ENCODE measurements at regions not wholly inside any gene's neighbourhood (a gene's known extent, or its start where the extent isn't known, plus 50 kb on each side); places are given as distances from the start of the nearest gene placed in this dataset.
"Not testable (repeated sequence)": the region's sequence is repeated elsewhere in the genome, so short reads cannot be mapped to it uniquely, and the experiment has no call there.

- Histone ChIP-seq H3K4me1 (ENCODE audit: insufficient read depth, insufficient read length) (peaks cover 9% of the 10 kb centered on the region), H3K9me3 (ENCODE audit: insufficient read depth, low read length) (0 out of 2 replicates have a peak, but pooled peaks cover 4% of the 10 kb centered on the region), H3K4me3 (ENCODE audit: insufficient read length, low read depth) (no peak overlapping the region), H3K9ac (ENCODE audit: insufficient read length, low read depth) (no peak overlapping the region), H3K36me3 (ENCODE audit: insufficient read depth, insufficient read length, low read length) (no peaks in the 10 kb centered on the region), H3K27me3 (ENCODE audit: insufficient read depth, insufficient read length) (no peaks in the 10 kb centered on the region)
- TF ChIP-seq SUZ12 (IDR thresholded peaks at IDR 0.05; ENCODE audit: extremely low read depth, insufficient read depth, insufficient read length) (no peak), YY1 (IDR thresholded peaks at IDR 0.05; ENCODE audit: insufficient read depth, insufficient read length) (no peak), ZNF274 (IDR thresholded peaks at IDR 0.05; ENCODE audit: low read depth, low read length) (no peak)
- DNase-seq (ENCODE audit: low read depth, low spot score): no peak
These were observed 256.9 kb upstream of the COPS8 start for GRCh38 chr2:236828820-236829219.

GRCh38 chr2:236830926-236831325 is 254.8 kb upstream of the COPS8 start:
- no peaks in the 10 kb centered on the region for H3K36me3 ChIP-seq (ENCODE audit: insufficient read depth, insufficient read length, low read length)
- DNase-seq (ENCODE audit: low read depth, low spot score): no peak
- H3K4me1 ChIP-seq (ENCODE audit: insufficient read depth, insufficient read length): peaks cover 5% of the 10 kb centered on the region
- TF ChIP-seq SUZ12 (IDR thresholded peaks at IDR 0.05; ENCODE audit: extremely low read depth, insufficient read depth, insufficient read length) (no peak), ZNF274 (IDR thresholded peaks at IDR 0.05; ENCODE audit: low read depth, low read length) (no peak), YY1 (IDR thresholded peaks at IDR 0.05; ENCODE audit: insufficient read depth, insufficient read length) (no peak)
- H3K9me3 ChIP-seq (ENCODE audit: insufficient read depth, low read length): peaks cover 25% of the 10 kb centered on the region
- no peak overlapping the region for H3K9ac ChIP-seq (ENCODE audit: insufficient read length, low read depth)
- no peaks in the 10 kb centered on the region for H3K27me3 ChIP-seq (ENCODE audit: insufficient read depth, insufficient read length)
- no peak overlapping the region for H3K4me3 ChIP-seq (ENCODE audit: insufficient read length, low read depth)

- Histone ChIP-seq H3K4me1 (ENCODE audit: insufficient read depth, insufficient read length) (peaks cover 4% of the 10 kb centered on the region), H3K4me3 (ENCODE audit: insufficient read length, low read depth) (no peak overlapping the region), H3K9ac (ENCODE audit: insufficient read length, low read depth) (no peak overlapping the region), H3K9me3 (ENCODE audit: insufficient read depth, low read length) (peaks cover 33% of the 10 kb centered on the region), H3K36me3 (ENCODE audit: insufficient read depth, insufficient read length, low read length) (no peaks in the 10 kb centered on the region), H3K27me3 (ENCODE audit: insufficient read depth, insufficient read length) (no peaks in the 10 kb centered on the region)
- TF ChIP-seq YY1 (IDR thresholded peaks at IDR 0.05; ENCODE audit: insufficient read depth, insufficient read length): no peak
- no peak for TF ChIP-seq SUZ12 (IDR thresholded peaks at IDR 0.05; ENCODE audit: extremely low read depth, insufficient read depth, insufficient read length)
- no peak for TF ChIP-seq ZNF274 (IDR thresholded peaks at IDR 0.05; ENCODE audit: low read depth, low read length)
- DNase-seq (ENCODE audit: low read depth, low spot score): no peak
These were observed 254.0 kb upstream of the COPS8 start for GRCh38 chr2:236831698-236832097.

- Histone ChIP-seq H3K9me3 (ENCODE audit: insufficient read depth, low read length) (peaks cover 40% of the 10 kb centered on the region), H3K4me3 (ENCODE audit: insufficient read length, low read depth) (no peak overlapping the region), H3K9ac (ENCODE audit: insufficient read length, low read depth) (no peak overlapping the region), H3K36me3 (ENCODE audit: insufficient read depth, insufficient read length, low read length) (no peaks in the 10 kb centered on the region), H3K27me3 (ENCODE audit: insufficient read depth, insufficient read length) (no peaks in the 10 kb centered on the region), H3K4me1 (ENCODE audit: insufficient read depth, insufficient read length) (no peaks in the 10 kb centered on the region)
- no peak for DNase-seq (ENCODE audit: low read depth, low spot score)
- TF ChIP-seq SUZ12 (IDR thresholded peaks at IDR 0.05; ENCODE audit: extremely low read depth, insufficient read depth, insufficient read length) (no peak), ZNF274 (IDR thresholded peaks at IDR 0.05; ENCODE audit: low read depth, low read length) (no peak), YY1 (IDR thresholded peaks at IDR 0.05; ENCODE audit: insufficient read depth, insufficient read length) (no peak)
These were observed 252.1 kb upstream of the COPS8 start for GRCh38 chr2:236833501-236834073.

- H3K36me3 ChIP-seq (ENCODE audit: insufficient read depth, insufficient read length, low read length): no peaks in the 10 kb centered on the region
- no peaks in the 10 kb centered on the region for H3K4me1 ChIP-seq (ENCODE audit: insufficient read depth, insufficient read length)
- H3K4me3 ChIP-seq (ENCODE audit: insufficient read length, low read depth): no peak overlapping the region
- no peaks in the 10 kb centered on the region for H3K27me3 ChIP-seq (ENCODE audit: insufficient read depth, insufficient read length)
- H3K9me3 ChIP-seq (ENCODE audit: insufficient read depth, low read length): peaks cover 40% of the 10 kb centered on the region
- H3K9ac ChIP-seq (ENCODE audit: insufficient read length, low read depth): no peak overlapping the region
- DNase-seq (ENCODE audit: low read depth, low spot score): no peak
- TF ChIP-seq SUZ12 (IDR thresholded peaks at IDR 0.05; ENCODE audit: extremely low read depth, insufficient read depth, insufficient read length) (no peak), YY1 (IDR thresholded peaks at IDR 0.05; ENCODE audit: insufficient read depth, insufficient read length) (no peak), ZNF274 (IDR thresholded peaks at IDR 0.05; ENCODE audit: low read depth, low read length) (no peak)
These were observed 251.4 kb upstream of the COPS8 start for GRCh38 chr2:236834284-236834683.

GRCh38 chr2:236835307-236836024 is 250.2 kb upstream of the COPS8 start:
- H3K9me3 ChIP-seq (ENCODE audit: insufficient read depth, low read length): peaks cover 40% of the 10 kb centered on the region
- H3K9ac ChIP-seq (ENCODE audit: insufficient read length, low read depth): no peak overlapping the region
- no peak overlapping the region for H3K4me3 ChIP-seq (ENCODE audit: insufficient read length, low read depth)
- TF ChIP-seq SUZ12 (IDR thresholded peaks at IDR 0.05; ENCODE audit: extremely low read depth, insufficient read depth, insufficient read length) (no peak), YY1 (IDR thresholded peaks at IDR 0.05; ENCODE audit: insufficient read depth, insufficient read length) (no peak), ZNF274 (IDR thresholded peaks at IDR 0.05; ENCODE audit: low read depth, low read length) (no peak)
- H3K27me3 ChIP-seq (ENCODE audit: insufficient read depth, insufficient read length): no peaks in the 10 kb centered on the region
- H3K36me3 ChIP-seq (ENCODE audit: insufficient read depth, insufficient read length, low read length): no peaks in the 10 kb centered on the region
- DNase-seq (ENCODE audit: low read depth, low spot score): no peak
- H3K4me1 ChIP-seq (ENCODE audit: insufficient read depth, insufficient read length): no peaks in the 10 kb centered on the region

- not testable (repeated sequence) for H3K36me3 ChIP-seq (ENCODE audit: insufficient read depth, insufficient read length, low read length); DNase-seq (ENCODE audit: low read depth, low spot score); H3K27me3 ChIP-seq (ENCODE audit: insufficient read depth, insufficient read length); H3K4me1 ChIP-seq (ENCODE audit: insufficient read depth, insufficient read length); H3K9ac ChIP-seq (ENCODE audit: insufficient read length, low read depth); H3K4me3 ChIP-seq (ENCODE audit: insufficient read length, low read depth)
- peaks cover 40% of the 10 kb centered on the region for H3K9me3 ChIP-seq (ENCODE audit: insufficient read depth, low read length)
These were observed 249.7 kb upstream of the COPS8 start for GRCh38 chr2:236836028-236836427.

Measured in NT2/D1 (cell line).